Spleen (tissue), 11 donors: ENCODE measurements at regions not wholly inside any gene's neighbourhood (a gene's known extent, or its start where the extent isn't known, plus 50 kb on each side); places are given as distances from the start of the nearest gene placed in this dataset.

ENCODE experiments used
- DNase-seq: peaks from one replicate; pipeline ENCODE4 v3.0.0-alpha.2; 2020
- H3K27ac ChIP-seq, 8 donors: fragments of 200-600 bp; sonication (generic) in 7 of 8; 1 replicate in 4 of 8; 2 replicates in 4 of 8; pipeline versions ENCODE4 v1.5.0 to v1.8.0; 2016 to 2021; ENCODE audit warnings: inconsistent platforms in 4 of 8, mild to moderate bottlenecking in 4 of 8, moderate library complexity in 1 of 8
- H3K27me3 ChIP-seq, 7 donors: fragments of 200-600 bp; sonication (generic) in 6 of 7; replicated peaks in 1 of 7; 1 replicate in 4 of 7; 2 replicates in 3 of 7; pipeline versions ENCODE4 v1.5.0 to v1.8.0; 2016 to 2021; ENCODE audit warnings: inconsistent platforms in 3 of 7, mild to moderate bottlenecking in 1 of 7
- H3K36me3 ChIP-seq, 6 donors: fragments of 200-600 bp; sonication (generic) in 5 of 6; 1 replicate in 4 of 6; 2 replicates in 2 of 6; pipeline versions ENCODE4 v1.5.0 to v1.8.0; 2016 to 2021; ENCODE audit warnings: inconsistent platforms in 2 of 6
- H3K4me1 ChIP-seq, 6 donors: fragments of 200-600 bp; sonication (generic) in 5 of 6; 1 replicate in 3 of 6; 2 replicates in 3 of 6; pipeline versions ENCODE4 v1.5.0 to v1.8.0; 2016 to 2021; ENCODE audit warnings: inconsistent platforms in 3 of 6
- H3K4me3 ChIP-seq, 8 donors: fragments of 200-600 bp; sonication (generic) in 7 of 8; 1 replicate in 4 of 8; 2 replicates in 4 of 8; pipeline versions ENCODE4 v1.5.0 to v1.8.0; 2016 to 2021; ENCODE audit warnings: inconsistent platforms in 4 of 8, mild to moderate bottlenecking in 4 of 8, moderate library complexity in 2 of 8
- H3K9me3 ChIP-seq, 8 donors: fragments of 200-600 bp; sonication (generic) in 7 of 8; 1 replicate in 4 of 8; 2 replicates in 4 of 8; pipeline versions ENCODE4 v1.5.0 to v1.8.0; 2016 to 2021; ENCODE audit warnings: inconsistent platforms in 4 of 8
- CTCF ChIP-seq, 11 experiments: fragments of 200-600 bp in 7 of 11; fragments of 450-650 bp in 4 of 11; sonication (generic) in 4 of 11; IDR thresholded peaks in 8 of 11; conservative IDR thresholded peaks in 3 of 11; 1 replicate in 7 of 11; 2 replicates in 4 of 11; pipeline versions ENCODE4 v1.4.0 to v1.8.0; 2016 to 2021; ENCODE audit warnings: antibody characterized with exemption in 11 of 11, inconsistent platforms in 4 of 11, mild to moderate bottlenecking in 1 of 11
- POLR2A ChIP-seq, 3 donors: fragments of 450-650 bp; IDR thresholded peaks; one replicate each; pipeline ENCODE4 v1.5.1; 2017; ENCODE audit warnings: antibody characterized with exemption in 3 of 3, mild to moderate bottlenecking in 1 of 3
- POLR2AphosphoS5 ChIP-seq, 3 donors: sonication (generic); formaldehyde crosslinking; IDR thresholded peaks; one replicate each; pipeline ENCODE4 v1.5.1; 2017; ENCODE audit warnings: antibody characterized with exemption in 3 of 3
- WGBS, 5 donors: extraction: QIAGEN DNeasy Blood & Tissue Kit in 3 of 5; methylation state at CpG; one replicate each; pipeline versions ENCODE4 v1.1.5 to v1.1.7; 2013 to 2018; 5-methylcytosine and 5-hydroxymethylcytosine counted together
- intact Hi-C: fragments of 100-400 bp; cut with DNase I; formaldehyde crosslinking; loops from one replicate; pipeline ENCODE4 v1.15.0; 2023; ENCODE audit warnings: low total_unique reads
- donor health status: healthy with polysubstance abuse.
- donor health status: DM: no; HTN: no; CAD: no; lungs with moderate emphysema.
- donor health status: DM: no; HTN: no; CAD: no.
- donor health status: Bipolar disorder and iron deficiency.
- donor health status: healthy.
- donor health status: DM: no; HTN: no; CAD: no.
- donor health status: DM: yes; HTN: yes; CAD: no.

DNA sequence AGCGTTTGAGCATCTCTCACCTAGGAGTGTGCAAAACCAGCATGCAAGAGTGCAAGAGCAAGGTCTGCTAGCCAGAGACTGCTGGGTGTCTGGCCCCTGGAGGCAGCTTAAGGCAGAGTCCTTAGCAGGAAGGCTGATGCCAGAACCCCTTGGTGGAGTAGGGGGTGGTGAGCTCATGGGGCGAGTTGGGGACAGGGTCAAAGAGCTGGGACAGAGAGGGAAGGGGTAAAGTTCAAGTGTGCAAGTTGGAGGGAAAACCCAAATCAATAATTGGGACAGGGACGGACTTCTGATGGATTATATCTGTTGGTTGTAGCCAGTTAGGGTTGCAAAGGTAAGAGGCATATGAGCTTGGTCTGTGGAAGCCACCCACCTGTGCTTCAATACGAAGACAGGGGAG, 443.6 kb upstream of the CDH5 start:
- intact Hi-C loops, result no loop called here

GRCh38 chr16:65919986-65920376, 446.5 kb upstream of the CDH5 start:
- Histone ChIP-seq H3K27ac (no peak overlapping the region), H3K27me3 (peaks cover 0 to 8% (median 0%) of the 10 kb centered on the region in 7 donors), H3K4me1 (no peaks in the 10 kb centered on the region), H3K4me3 (no peak overlapping the region), H3K36me3 (no peaks in the 10 kb centered on the region), H3K9me3 (no peaks in the 10 kb centered on the region)
- TF ChIP-seq CTCF (IDR thresholded peaks at IDR 0.05 in 8 of 11, conservative IDR thresholded peaks at IDR 0.05 in 3 of 11) (no peak), POLR2AphosphoS5 (IDR thresholded peaks at IDR 0.05) (no peak), POLR2A (IDR thresholded peaks at IDR 0.05) (no peak)
- no peak for DNase-seq
- 79 to 93% (median 86%) methylated on average over 6 of the region's 6 CpGs for WGBS, 5 donors
- intact Hi-C loops, result no loop called here

More for the DNA sequence above, 443.6 kb upstream of the CDH5 start:
- Histone ChIP-seq H3K36me3 (no peaks in the 10 kb centered on the region), H3K4me1 (no peaks in the 10 kb centered on the region), H3K27me3 (peaks cover 0 to 8% (median 0%) of the 10 kb centered on the region in 7 donors), H3K9me3 (no peaks in the 10 kb centered on the region), H3K27ac (no peak overlapping the region), H3K4me3 (no peak overlapping the region)
- no peak for TF ChIP-seq POLR2AphosphoS5 (IDR thresholded peaks at IDR 0.05)
- no peak for TF ChIP-seq CTCF (IDR thresholded peaks at IDR 0.05 in 8 of 11, conservative IDR thresholded peaks at IDR 0.05 in 3 of 11)
- TF ChIP-seq POLR2A (IDR thresholded peaks at IDR 0.05), result no peak
- DNase-seq, result no peak
- 73 to 85% (median 78%) methylated on average over 4 of the region's 4 CpGs for WGBS, 5 donors

DNA sequence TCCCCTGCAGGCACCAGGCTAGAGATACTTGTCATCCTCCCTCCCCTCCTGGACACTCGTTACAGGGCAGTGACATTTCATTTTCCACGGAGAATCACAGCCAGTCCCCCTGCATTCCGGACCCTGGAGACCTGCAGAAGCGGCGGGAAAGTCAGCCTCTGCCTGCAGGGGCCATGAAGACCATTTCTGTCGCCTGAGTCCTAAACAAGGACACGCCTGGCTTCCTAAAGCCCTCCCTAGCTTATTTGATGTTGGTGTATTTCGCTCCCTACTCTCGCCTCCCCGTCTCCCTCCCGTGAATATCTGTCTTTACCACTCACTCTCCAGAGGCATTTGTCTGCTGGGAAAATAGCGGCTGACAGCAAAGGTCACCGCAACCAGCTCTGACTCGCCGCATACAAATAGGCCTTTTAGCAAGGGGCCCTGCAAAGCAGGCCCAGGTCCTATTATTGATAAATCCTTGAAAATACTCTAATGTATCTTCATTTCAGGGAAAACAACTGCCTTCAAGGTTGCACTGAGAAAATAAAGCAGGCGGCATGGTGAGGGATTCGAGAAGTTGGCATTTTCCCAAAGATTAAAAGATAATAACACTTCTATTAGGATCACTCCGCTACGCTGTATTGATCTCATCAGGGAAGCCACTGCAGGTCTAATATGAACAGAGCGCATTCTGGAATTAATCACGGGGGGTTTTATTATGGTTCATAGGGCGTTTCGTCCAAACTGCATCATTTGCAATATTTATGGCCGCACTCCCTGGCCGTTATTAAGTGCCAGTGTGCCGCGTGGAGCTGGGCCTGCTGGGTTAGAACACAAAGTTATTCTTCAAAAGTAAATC, 447.1 kb upstream of the CDH5 start:
- Histone ChIP-seq H3K27ac (no peak overlapping the region), H3K4me1 (no peaks in the 10 kb centered on the region), H3K27me3 (peaks cover 0 to 8% (median 0%) of the 10 kb centered on the region in 7 donors), H3K36me3 (no peaks in the 10 kb centered on the region), H3K9me3 (no peaks in the 10 kb centered on the region), H3K4me3 (no peak overlapping the region)
- intact Hi-C loops, result no loop called here
- no peak for TF ChIP-seq POLR2A (IDR thresholded peaks at IDR 0.05)
- no peak for TF ChIP-seq POLR2AphosphoS5 (IDR thresholded peaks at IDR 0.05)
- TF ChIP-seq CTCF (IDR thresholded peaks at IDR 0.05 in 8 of 11, conservative IDR thresholded peaks at IDR 0.05 in 3 of 11), result no peak
- 74 to 80% (median 77%) methylated on average over 27 of the region's 27 CpGs for WGBS, 5 donors
- no peak for DNase-seq

GRCh38 chr16:65917466-65917865, 449.0 kb upstream of the CDH5 start:
- intact Hi-C loops, result no loop called here
- no peak overlapping the region for H3K27ac ChIP-seq
- DNase-seq, result no peak
- no peak overlapping the region for H3K4me3 ChIP-seq
- H3K36me3 ChIP-seq, result no peaks in the 10 kb centered on the region
- WGBS, 5 donors, result 70 to 89% (median 76%) methylated on average over 2 of the region's 2 CpGs
- H3K27me3 ChIP-seq, result peaks cover 0 to 8% (median 0%) of the 10 kb centered on the region in 7 donors
- H3K9me3 ChIP-seq, result no peaks in the 10 kb centered on the region
- TF ChIP-seq POLR2A (IDR thresholded peaks at IDR 0.05) (no peak), POLR2AphosphoS5 (IDR thresholded peaks at IDR 0.05) (no peak), CTCF (IDR thresholded peaks at IDR 0.05 in 8 of 11, conservative IDR thresholded peaks at IDR 0.05 in 3 of 11) (no peak)
- no peaks in the 10 kb centered on the region for H3K4me1 ChIP-seq
